HK-2 (cell line): ENCODE measurements at regions not wholly inside any gene's neighbourhood (a gene's known extent, or its start where the extent isn't known, plus 50 kb on each side); places are given as distances from the start of the nearest gene placed in this dataset.
"Not testable (repeated sequence)": the region's sequence is repeated elsewhere in the genome, so short reads cannot be mapped to it uniquely, and the experiment has no call there.

Experiments used
- DNase-seq: peaks from one replicate; pipeline ENCODE4 v3.0.0-alpha.2; 2018; ENCODE audit not compliant: unreplicated experiment

DNA sequence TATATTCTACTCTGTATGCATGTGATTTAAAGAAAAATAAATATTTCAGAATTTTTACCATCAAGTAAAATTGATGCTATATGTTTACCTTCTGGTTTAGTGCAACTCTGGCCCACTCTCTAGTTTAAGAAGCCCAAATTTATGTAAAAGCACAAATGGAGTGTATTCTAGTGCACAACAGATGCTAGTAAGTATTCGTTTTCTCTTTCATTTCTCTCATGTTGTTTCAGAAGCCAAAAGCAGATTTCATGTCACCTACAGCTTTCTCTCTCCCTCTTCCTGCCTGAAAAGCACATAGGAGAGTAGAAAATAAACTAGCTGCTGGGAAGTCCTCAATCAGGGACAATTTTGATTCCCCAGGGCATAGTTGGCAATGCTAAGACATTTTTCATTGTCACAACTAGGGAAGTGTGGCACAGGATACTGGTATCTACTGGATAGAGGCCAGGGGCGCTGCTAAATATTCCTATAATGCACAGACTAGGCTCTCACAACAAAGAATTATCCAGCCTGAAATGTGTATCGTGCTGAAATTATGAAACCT lies 147.4 kb upstream of the ARHGEF26 start:
- DNase-seq: no peak

DNA sequence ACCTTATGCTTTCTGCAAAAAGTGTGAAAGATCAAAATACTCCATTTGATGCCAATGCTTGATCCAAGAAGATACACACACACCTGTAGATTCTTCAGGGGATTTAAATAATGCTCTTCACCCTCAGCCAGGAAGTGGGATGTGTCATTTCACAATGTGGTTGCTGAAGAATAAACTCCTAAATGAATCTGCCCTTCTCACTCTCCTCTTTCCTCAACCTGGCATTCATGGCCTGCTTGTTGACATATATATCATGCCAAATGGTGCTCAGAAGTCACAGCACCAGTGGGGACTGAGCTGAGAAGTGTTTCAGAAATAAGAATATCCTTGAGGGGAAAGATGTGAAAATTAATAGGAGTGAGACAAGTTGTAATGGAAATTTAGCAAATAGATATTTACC lies 146.6 kb upstream of the ARHGEF26 start:
- DNase-seq: no peak

- no peak for DNase-seq
These were observed 144.2 kb upstream of the ARHGEF26 start for GRCh38 chr3:153976891-153977554.

DNA sequence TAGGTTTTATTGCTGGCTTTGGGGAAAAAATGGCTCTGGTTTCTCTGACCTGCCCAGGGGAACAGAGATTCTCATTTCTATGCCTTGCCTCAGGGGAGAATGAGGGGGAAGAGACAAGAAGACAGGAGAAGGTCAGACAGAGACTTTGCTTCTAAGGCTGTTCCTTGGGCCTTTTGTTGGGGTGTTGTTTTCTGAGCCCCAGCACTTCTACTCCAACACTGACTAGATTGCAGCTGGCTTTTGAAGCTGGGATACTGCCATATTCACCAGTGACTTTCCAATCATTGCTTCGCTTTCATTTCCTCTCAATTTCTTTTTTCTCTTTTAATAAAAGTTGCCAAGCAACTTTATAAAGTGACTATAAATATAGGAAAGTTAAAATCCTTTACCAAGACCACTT lies 143.2 kb upstream of the ARHGEF26 start:
- DNase-seq: no peak

DNA sequence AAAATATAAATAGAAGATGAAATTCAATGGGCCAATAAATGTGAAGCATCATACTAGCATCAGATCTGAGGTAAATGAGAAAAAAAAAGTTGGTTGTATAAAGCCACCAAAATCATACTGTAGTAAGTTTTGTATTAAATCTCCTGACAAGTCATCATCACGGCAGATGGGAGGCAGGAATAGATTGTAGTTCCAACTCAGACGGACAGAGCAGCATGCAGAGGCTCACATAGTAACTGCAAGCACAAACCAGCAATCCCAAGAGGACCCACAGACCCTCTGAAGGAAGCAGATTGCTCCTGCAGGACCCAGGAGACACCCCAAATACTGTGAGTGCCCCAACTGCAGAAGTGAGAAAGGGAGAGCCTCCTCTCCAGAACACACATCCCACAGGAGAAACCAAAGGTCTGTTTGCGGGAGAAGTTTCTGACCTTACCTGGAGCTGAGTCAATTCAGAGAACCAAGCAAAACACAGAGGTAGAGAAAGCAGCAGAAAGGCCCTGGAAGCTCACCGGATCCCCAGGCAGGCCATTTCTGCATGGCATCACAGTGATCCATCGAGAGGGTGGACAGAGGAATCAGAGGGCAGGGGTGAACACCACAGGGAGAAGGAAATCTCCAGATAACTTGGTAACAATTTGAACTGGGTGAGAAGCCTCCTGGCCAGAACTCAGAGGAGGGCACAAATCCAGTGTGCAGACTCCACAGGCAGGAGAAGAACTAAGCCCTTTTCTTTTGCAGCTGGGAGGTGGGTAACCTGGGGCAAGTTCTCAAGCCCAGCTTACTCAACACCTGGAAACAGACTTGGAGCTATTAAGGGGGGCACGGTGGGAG lies 141.6 kb upstream of the ARHGEF26 start:
- DNase-seq: no peak

DNA sequence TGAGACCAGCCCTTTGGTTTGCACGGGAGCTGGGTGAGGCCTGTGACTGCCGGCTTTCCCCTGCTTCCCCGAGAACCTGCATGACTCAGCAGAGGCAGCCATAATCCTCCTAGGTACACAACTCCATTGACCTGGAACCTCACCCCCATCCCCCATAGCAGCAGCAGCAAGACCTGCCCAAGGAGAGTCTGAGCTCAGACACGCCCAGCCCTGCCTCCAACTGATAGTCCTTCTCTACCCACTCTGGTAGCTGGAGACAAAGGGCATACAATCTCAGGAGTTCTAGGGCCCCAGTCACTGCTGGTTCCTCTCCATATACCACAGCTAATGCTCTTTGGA lies 141.0 kb upstream of the ARHGEF26 start:
- peak; percentile 46 for DNase-seq

DNA sequence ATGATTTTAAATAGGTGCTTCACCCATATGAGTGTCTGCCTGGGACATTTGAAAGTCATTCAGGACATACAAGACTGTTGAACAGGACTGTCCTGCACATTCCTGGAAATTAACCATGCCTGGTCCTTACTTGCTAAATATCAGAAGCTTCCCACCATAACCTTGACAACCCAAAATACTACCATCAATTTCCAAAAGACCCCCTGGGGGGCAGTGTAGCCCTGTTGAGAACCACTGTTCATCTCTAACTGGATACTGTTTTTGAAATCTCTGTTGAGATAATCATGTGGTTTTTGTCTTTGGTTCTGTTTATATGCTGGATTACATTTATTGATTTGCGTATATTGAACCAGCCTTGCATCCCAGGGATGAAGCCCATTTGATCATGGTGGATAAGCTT lies 123.8 kb upstream of the ARHGEF26 start:
- DNase-seq: not testable (repeated sequence)

DNA sequence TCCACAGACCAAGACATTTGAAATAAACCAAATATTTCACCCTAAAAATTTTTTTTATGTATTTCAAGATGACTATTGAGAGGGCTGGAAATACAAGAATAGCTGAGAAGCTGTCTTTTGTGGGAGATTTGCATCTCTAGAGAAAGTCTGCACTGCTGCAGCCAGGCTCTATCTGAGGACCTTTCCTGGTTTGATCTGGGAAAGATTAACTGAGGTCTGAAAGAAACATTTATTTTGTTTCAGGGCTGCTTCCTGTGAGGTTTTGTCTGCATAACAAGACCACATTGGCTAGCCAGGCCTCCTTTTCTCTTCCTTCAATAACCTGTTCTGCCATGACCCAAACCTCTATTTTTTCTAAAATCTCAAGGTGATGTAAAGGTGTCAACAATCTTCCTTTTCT lies 117.5 kb upstream of the ARHGEF26 start:
- no peak for DNase-seq

GRCh38 chr3:154011036-154011435 lies 110.2 kb upstream of the ARHGEF26 start:
- no peak for DNase-seq

DNA sequence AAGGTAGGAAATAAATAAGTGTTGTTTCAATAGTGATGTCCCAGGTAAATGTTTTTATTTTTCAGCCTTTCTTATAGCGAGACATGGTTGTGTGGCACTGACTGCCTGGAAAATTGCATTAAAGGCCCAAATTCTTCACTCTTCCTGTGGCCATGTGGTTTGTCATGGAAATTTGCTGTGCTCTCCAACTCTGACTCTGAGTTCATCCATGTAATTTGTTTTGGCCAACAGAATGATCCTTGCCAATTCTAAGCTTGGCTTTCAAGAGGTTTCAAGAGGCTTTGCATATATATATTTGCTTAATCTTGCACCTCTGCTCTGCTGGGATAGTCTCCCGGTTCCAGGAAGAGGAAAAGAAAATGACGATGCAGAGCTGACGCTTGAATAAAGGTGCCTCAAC lies 107.5 kb upstream of the ARHGEF26 start:
- DNase-seq: no peak

DNA sequence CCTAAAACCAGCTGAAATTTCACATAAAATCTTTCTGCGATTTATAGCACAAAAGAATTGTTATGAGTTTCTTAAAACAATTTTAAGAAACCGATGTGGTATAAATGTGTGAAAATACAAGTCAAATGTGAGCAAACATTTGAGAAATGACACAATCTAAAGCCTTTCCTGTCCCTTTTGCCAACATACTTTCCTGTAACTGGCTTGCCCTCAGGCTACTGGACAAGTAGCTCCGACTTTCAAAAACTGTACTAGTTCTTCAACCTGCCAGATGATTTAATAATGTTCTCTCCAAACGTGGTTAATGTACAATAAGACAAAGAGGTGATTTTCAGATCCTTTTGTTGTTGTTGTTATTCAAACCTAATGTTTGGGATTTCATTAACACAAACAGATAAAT lies 105.9 kb upstream of the ARHGEF26 start:
- no peak for DNase-seq

GRCh38 chr3:154018100-154018696 lies 103.0 kb upstream of the ARHGEF26 start:
- DNase-seq: peak; percentile 29

- no peak for DNase-seq
These were observed 98.6 kb upstream of the ARHGEF26 start for GRCh38 chr3:154022606-154023005.

DNA sequence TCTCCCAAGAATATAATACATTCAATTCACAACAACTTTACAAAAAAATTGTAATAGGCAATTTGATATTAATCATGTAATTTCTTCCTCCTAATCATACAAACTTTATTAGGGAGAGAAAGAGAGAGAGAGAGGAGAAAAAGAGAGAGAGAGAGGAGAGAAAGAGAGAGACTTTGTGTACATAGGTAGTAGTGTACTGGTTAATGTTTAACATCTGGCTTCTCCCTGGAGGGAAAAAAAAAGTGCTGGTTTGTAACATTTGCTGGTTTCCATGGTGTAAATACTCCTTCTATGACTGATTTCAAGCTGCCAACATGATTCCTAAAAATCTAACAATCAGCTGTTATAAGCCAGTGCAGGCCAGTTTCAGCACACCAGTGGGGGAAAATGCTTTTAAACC lies 98.0 kb upstream of the ARHGEF26 start:
- DNase-seq: no peak

DNA sequence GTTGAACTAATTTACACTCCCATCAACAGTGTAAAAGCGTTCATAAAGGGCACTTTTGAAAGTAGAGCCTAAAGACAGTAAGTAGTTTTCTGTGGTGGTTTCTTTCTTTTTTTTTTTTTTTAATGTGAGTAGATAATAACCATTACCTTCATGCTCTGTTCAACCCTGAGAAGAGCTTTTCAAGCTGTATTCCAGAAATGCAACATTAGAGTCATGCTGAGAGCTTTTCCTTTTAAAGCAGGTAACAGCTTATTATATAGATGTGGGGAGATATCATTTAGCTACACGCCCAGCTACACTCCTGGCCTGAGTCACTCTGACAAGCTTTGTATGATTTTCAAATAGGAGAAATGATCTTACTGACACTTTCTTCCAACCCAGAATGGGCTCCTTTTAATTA lies 96.2 kb upstream of the ARHGEF26 start:
- DNase-seq: no peak

GRCh38 chr3:154029926-154030325 lies 91.3 kb upstream of the ARHGEF26 start:
- DNase-seq: no peak

DNA sequence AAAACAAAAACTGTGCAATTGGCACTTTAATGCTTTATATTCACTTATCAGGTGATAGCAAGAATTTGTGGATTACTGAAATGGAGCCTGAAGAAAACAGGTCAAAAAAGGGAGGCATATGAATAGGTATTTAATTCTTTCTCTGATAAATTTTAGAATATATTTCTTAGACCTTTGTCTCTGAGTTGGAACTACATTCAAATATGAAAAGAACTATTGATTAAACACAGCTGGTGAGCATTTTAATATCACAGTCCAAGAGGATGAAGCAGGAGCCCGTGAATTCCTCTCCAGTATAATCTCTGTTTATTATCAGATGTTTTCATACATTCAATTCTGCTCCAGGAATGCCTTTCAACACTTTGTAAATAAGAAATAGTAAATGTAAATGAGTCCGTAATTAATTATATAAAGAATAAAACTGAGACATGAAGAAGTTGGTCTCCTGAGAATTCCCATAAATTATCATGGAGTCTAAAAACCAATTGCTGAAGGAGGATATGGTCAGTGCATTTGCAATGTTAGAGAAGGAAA lies 86.3 kb upstream of the ARHGEF26 start:
- no peak for DNase-seq

DNA sequence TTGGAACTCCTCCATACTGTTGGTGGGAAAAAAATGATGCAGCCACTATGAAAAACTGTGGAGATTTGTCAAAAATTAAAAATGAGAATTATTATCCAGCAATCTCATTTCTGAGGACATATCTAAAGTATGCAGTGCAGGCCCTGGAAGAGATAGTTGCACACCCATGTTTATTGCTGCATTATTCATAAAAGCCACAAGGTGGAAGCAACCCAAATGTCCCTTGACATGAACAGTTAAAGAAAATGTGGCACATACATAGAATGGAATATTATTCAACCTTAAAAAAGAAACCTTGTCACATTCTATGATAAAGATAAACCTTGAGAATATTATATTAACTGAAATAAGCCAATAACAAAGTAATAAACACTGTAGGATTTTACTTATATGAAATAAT lies 80.9 kb upstream of the ARHGEF26 start:
- no peak for DNase-seq

GRCh38 chr3:154044671-154045070 lies 76.5 kb upstream of the ARHGEF26 start:
- DNase-seq: no peak

- DNase-seq: no peak
These were observed 71.0 kb upstream of the ARHGEF26 start for GRCh38 chr3:154050216-154050615.

DNA sequence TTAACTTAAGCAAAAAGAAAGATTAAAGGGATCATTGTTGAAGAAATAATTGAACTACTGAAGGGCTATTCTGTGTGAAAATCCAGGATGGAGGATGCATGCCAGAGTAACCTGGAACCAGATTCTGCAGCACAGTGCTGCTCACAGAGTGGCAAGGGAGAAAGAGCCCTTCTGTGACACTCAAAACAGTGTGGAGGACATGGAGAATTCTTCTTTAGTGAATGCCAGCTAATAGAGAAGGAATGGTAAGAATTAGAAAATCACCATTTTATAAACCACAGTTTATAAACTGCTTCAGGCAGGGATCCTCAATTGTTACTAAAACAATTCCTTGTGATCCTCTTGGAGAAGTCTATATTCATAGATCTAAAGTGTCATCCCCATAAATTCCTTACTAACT lies 70.4 kb upstream of the ARHGEF26 start:
- DNase-seq: no peak

DNA sequence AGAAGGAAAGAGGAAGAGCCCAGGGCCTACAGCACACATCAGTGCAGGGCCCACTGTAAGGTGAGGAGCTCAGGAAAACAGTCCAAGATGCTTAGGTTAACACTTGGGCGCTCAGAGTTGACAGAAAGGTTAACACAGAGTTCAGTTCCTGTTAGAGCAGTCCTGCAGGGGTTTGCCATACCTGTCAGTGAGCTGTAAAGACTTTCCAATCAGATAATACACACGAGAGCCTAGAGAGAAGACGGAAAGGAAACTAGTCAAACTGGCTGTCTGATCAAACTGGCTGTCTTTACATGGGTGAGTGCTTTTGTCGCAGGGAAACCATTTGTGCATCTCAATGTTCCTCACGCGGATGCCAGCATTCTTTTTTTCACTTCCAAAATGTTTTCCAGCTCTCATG lies 61.4 kb upstream of the ARHGEF26 start:
- no peak for DNase-seq
